ENCODE measurements at regions not wholly inside any gene's neighbourhood (a gene's known extent, or its start where the extent isn't known, plus 50 kb on each side); places are given as distances from the start of the nearest gene placed in this dataset.

- DNase-seq (ENCODE audit: low spot score) (no peak), ATAC-seq (ENCODE audit: low read depth) (no peak)
Measured at GRCh38 chr20:16955462-16955861, 207.3 kb downstream of the OTOR start.

DNA sequence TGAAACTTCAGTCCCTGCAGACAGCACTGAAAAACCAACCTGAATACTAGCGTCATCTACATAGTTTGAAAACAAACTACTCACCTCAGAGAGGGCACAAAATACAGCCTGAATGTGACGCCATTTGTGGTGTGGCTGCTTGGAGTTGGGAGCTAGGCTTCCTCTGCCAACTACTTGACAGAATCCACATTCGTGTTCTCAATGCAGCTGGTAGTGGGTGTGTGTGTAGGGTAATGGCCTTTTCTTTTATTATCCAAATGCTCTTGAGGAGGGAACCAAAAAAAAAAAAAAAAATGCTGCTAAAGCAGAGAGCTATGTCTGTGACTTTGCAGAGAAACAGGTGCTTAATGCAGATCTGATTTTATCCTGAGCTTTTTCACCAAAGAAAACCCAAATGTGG, 207.8 kb downstream of the OTOR start:
- no peaks in the 10 kb centered on the region for H3K4me1 ChIP-seq (ENCODE audit: insufficient read depth, poor library complexity, severe bottlenecking)
- H3K27ac ChIP-seq (ENCODE audit: poor library complexity, severe bottlenecking): no peak overlapping the region
- H3K36me3 ChIP-seq (ENCODE audit: low read depth): no peaks in the 10 kb centered on the region
- no peaks in the 10 kb centered on the region for H3K9me3 ChIP-seq (ENCODE audit: severe bottlenecking)
- DNase-seq (ENCODE audit: low spot score) (no peak), ATAC-seq (ENCODE audit: low read depth) (no peak)
- TF ChIP-seq, protein P1, sequence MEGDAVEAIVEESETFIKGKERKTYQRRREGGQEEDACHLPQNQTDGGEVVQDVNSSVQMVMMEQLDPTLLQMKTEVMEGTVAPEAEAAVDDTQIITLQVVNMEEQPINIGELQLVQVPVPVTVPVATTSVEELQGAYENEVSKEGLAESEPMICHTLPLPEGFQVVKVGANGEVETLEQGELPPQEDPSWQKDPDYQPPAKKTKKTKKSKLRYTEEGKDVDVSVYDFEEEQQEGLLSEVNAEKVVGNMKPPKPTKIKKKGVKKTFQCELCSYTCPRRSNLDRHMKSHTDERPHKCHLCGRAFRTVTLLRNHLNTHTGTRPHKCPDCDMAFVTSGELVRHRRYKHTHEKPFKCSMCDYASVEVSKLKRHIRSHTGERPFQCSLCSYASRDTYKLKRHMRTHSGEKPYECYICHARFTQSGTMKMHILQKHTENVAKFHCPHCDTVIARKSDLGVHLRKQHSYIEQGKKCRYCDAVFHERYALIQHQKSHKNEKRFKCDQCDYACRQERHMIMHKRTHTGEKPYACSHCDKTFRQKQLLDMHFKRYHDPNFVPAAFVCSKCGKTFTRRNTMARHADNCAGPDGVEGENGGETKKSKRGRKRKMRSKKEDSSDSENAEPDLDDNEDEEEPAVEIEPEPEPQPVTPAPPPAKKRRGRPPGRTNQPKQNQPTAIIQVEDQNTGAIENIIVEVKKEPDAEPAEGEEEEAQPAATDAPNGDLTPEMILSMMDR (IDR thresholded peaks at IDR 0.05; ENCODE audit: poor library complexity, severe bottlenecking): no peak
- H3K27me3 ChIP-seq (ENCODE audit: insufficient read depth, poor library complexity, severe bottlenecking): peaks cover 6% of the 10 kb centered on the region
- H3K4me3 ChIP-seq (ENCODE audit: severe bottlenecking): no peak overlapping the region

More at GRCh38 chr20:16955462-16955861, 207.3 kb downstream of the OTOR start:
- no peaks in the 10 kb centered on the region for H3K36me3 ChIP-seq (ENCODE audit: low read depth)
- H3K4me1 ChIP-seq (ENCODE audit: insufficient read depth, poor library complexity, severe bottlenecking): no peaks in the 10 kb centered on the region
- no peak overlapping the region for H3K4me3 ChIP-seq (ENCODE audit: severe bottlenecking)
- TF ChIP-seq, protein P1 (IDR thresholded peaks at IDR 0.05; ENCODE audit: poor library complexity, severe bottlenecking): no peak
- no peak overlapping the region for H3K27ac ChIP-seq (ENCODE audit: poor library complexity, severe bottlenecking)
- H3K27me3 ChIP-seq (ENCODE audit: insufficient read depth, poor library complexity, severe bottlenecking): peaks cover 6% of the 10 kb centered on the region
- no peaks in the 10 kb centered on the region for H3K9me3 ChIP-seq (ENCODE audit: severe bottlenecking)

- no peak for DNase-seq (ENCODE audit: low spot score)
- Histone ChIP-seq H3K9me3 (ENCODE audit: severe bottlenecking) (no peaks in the 10 kb centered on the region), H3K27ac (ENCODE audit: poor library complexity, severe bottlenecking) (no peak overlapping the region), H3K4me3 (ENCODE audit: severe bottlenecking) (no peak overlapping the region), H3K36me3 (ENCODE audit: low read depth) (no peaks in the 10 kb centered on the region), H3K27me3 (ENCODE audit: insufficient read depth, poor library complexity, severe bottlenecking) (peaks cover 7% of the 10 kb centered on the region), H3K4me1 (ENCODE audit: insufficient read depth, poor library complexity, severe bottlenecking) (no peaks in the 10 kb centered on the region)
- ATAC-seq (ENCODE audit: low read depth): no peak
- TF ChIP-seq, protein P1 (IDR thresholded peaks at IDR 0.05; ENCODE audit: poor library complexity, severe bottlenecking): no peak
Measured at GRCh38 chr20:16965401-16965800, 217.2 kb downstream of the OTOR start.

GRCh38 chr20:16966276-16966880, 218.2 kb downstream of the OTOR start:
- Histone ChIP-seq H3K4me1 (ENCODE audit: insufficient read depth, poor library complexity, severe bottlenecking) (no peaks in the 10 kb centered on the region), H3K4me3 (ENCODE audit: severe bottlenecking) (no peak overlapping the region), H3K9me3 (ENCODE audit: severe bottlenecking) (no peaks in the 10 kb centered on the region), H3K27me3 (ENCODE audit: insufficient read depth, poor library complexity, severe bottlenecking) (peaks cover 16% of the 10 kb centered on the region), H3K36me3 (ENCODE audit: low read depth) (no peaks in the 10 kb centered on the region), H3K27ac (ENCODE audit: poor library complexity, severe bottlenecking) (no peak overlapping the region)
- TF ChIP-seq, protein P1 (IDR thresholded peaks at IDR 0.05; ENCODE audit: poor library complexity, severe bottlenecking): no peak
- DNase-seq (ENCODE audit: low spot score) (no peak), ATAC-seq (ENCODE audit: low read depth) (no peak)

- Histone ChIP-seq H3K9me3 (ENCODE audit: severe bottlenecking) (no peaks in the 10 kb centered on the region), H3K36me3 (ENCODE audit: low read depth) (no peaks in the 10 kb centered on the region), H3K4me1 (ENCODE audit: insufficient read depth, poor library complexity, severe bottlenecking) (no peaks in the 10 kb centered on the region), H3K27me3 (ENCODE audit: insufficient read depth, poor library complexity, severe bottlenecking) (peaks cover 16% of the 10 kb centered on the region), H3K27ac (ENCODE audit: poor library complexity, severe bottlenecking) (no peak overlapping the region), H3K4me3 (ENCODE audit: severe bottlenecking) (no peak overlapping the region)
- TF ChIP-seq, protein P1 (IDR thresholded peaks at IDR 0.05; ENCODE audit: poor library complexity, severe bottlenecking): no peak
- no peak for DNase-seq (ENCODE audit: low spot score)
- ATAC-seq (ENCODE audit: low read depth): no peak
Measured at GRCh38 chr20:16968099-16968498, 219.9 kb downstream of the OTOR start.
